GM23338 (cell line): ENCODE measurements at regions not wholly inside any gene's neighbourhood (a gene's known extent, or its start where the extent isn't known, plus 50 kb on each side); places are given as distances from the start of the nearest gene placed in this dataset.

Experiments used
- ATAC-seq: fragments of 200-7000 bp; cut with Tn5 transposase; 3 replicates; pipeline ENCODE4 v1.9.1; 2020
- DNase-seq: peaks from one replicate; pipeline ENCODE4 v3.0.0-alpha.2; 2015; ENCODE audit warnings: low spot score
- H2AFZ ChIP-seq: fragments of 200-600 bp; sonication (generic); 2 replicates; pipeline ENCODE4 v1.8.0; 2016; ENCODE audit warnings: antibody characterized with exemption, mild to moderate bottlenecking, moderate library complexity
- H3F3A ChIP-seq: fragments of 200-600 bp; sonication (generic); replicated peaks from 2 replicates; pipeline ENCODE4 v1.8.0; 2017; ENCODE audit warnings: antibody characterized with exemption, mixed run types, low read depth
- H3K27ac ChIP-seq: fragments of 200-600 bp; sonication (generic); 2 replicates; pipeline ENCODE4 v1.6.1; 2016; ENCODE audit warnings: low read depth
- H3K27me3 ChIP-seq: fragments of 200-600 bp; sonication (generic); 2 replicates; pipeline ENCODE4 v1.8.0; 2016; ENCODE audit warnings: mild to moderate bottlenecking, mixed run types, moderate library complexity; ENCODE audit not compliant: insufficient read depth
- H3K36me3 ChIP-seq: fragments of 200-600 bp; sonication (generic); 2 replicates; pipeline ENCODE4 v1.8.0; 2016; ENCODE audit warnings: mild to moderate bottlenecking; ENCODE audit not compliant: insufficient read depth
- H3K4me1 ChIP-seq: fragments of 200-600 bp; sonication (generic); 2 replicates; pipeline ENCODE4 v1.8.0; 2016; ENCODE audit warnings: mild to moderate bottlenecking, moderate library complexity; ENCODE audit not compliant: insufficient read depth
- H3K4me2 ChIP-seq: fragments of 200-600 bp; sonication (generic); 2 replicates; pipeline ENCODE4 v1.7.1; 2017; ENCODE audit warnings: mixed run types
- H3K4me3 ChIP-seq: fragments of 200-600 bp; sonication (generic); 2 replicates; pipeline ENCODE4 v1.6.1; 2016; ENCODE audit warnings: mixed run types
- H3K79me2 ChIP-seq: fragments of 200-600 bp; sonication (generic); replicated peaks from 2 replicates; pipeline ENCODE4 v1.8.0; 2017; ENCODE audit warnings: mild to moderate bottlenecking; ENCODE audit not compliant: insufficient read depth
- H3K9me2 ChIP-seq: fragments of 200-600 bp; sonication (generic); 2 replicates; pipeline ENCODE4 v1.8.0; 2017; ENCODE audit not compliant: insufficient read depth
- H4K20me1 ChIP-seq: fragments of 200-600 bp; sonication (generic); replicated peaks from 2 replicates; pipeline ENCODE4 v1.8.0; 2017; ENCODE audit warnings: mild to moderate bottlenecking; ENCODE audit not compliant: insufficient read depth
- H3K27ac Mint-ChIP-seq: 2 replicates; pipeline ENCODE4 v1.8.0; 2020; ENCODE audit warnings: inconsistent platforms, mild to moderate bottlenecking, moderate library complexity, mixed read lengths
- H3K27me3 Mint-ChIP-seq: 3 replicates; pipeline ENCODE4 v1.8.0; 2022; ENCODE audit warnings: low read depth, mild to moderate bottlenecking, moderate library complexity, mixed read lengths, inconsistent platforms; ENCODE audit not compliant: insufficient read depth, poor library complexity
- H3K36me3 Mint-ChIP-seq: 3 replicates; pipeline ENCODE4 v1.8.0; 2021; ENCODE audit warnings: low read depth, mild to moderate bottlenecking, inconsistent platforms, moderate library complexity, mixed read lengths
- H3K4me1 Mint-ChIP-seq: 3 replicates; pipeline ENCODE4 v1.8.0; 2020; ENCODE audit warnings: mild to moderate bottlenecking, inconsistent platforms, mixed read lengths
- H3K4me3 Mint-ChIP-seq: 3 replicates; pipeline ENCODE4 v1.8.0; 2021; ENCODE audit warnings: moderate library complexity, mild to moderate bottlenecking, inconsistent platforms, mixed read lengths
- H3K9me3 Mint-ChIP-seq: 3 replicates; pipeline ENCODE4 v1.8.0; 2020; ENCODE audit warnings: moderate library complexity, mild to moderate bottlenecking, inconsistent platforms, mixed read lengths
- CREB1 ChIP-seq: fragments of 250-450 bp; sonication (Bioruptor Pico); IDR thresholded peaks from 2 replicates; pipeline ENCODE4 v1.5.0; 2020; ENCODE audit warnings: low read depth, mild to moderate bottlenecking, moderate library complexity
- ETS1 ChIP-seq: IDR thresholded peaks from 2 replicates; pipeline ENCODE4 v1.6.1; 2016; ENCODE audit warnings: antibody characterized with exemption
- EZH2phosphoT487 ChIP-seq: fragments of 200-600 bp; sonication (generic); IDR thresholded peaks from one replicate; pipeline ENCODE4 v1.8.1; 2018; ENCODE audit warnings: antibody characterized with exemption; ENCODE audit not compliant: unreplicated experiment
- JUNB ChIP-seq: IDR thresholded peaks from one replicate; pipeline ENCODE4 v1.6.1; 2016; ENCODE audit warnings: antibody characterized with exemption; ENCODE audit not compliant: unreplicated experiment
- NANOG ChIP-seq: IDR thresholded peaks from 2 replicates; pipeline ENCODE4 v1.6.1; 2016; ENCODE audit warnings: antibody characterized with exemption, borderline replicate concordance
- POLR2AphosphoS5 ChIP-seq: IDR thresholded peaks from 2 replicates; pipeline ENCODE4 v1.6.1; 2016; ENCODE audit warnings: antibody characterized with exemption, low read depth
- REST ChIP-seq: IDR thresholded peaks from one replicate; pipeline ENCODE4 v1.6.1; 2018; ENCODE audit warnings: antibody characterized with exemption; ENCODE audit not compliant: unreplicated experiment
- ZNF114 ChIP-seq: fragments of 250-450 bp; sonication (Bioruptor Pico); IDR thresholded peaks from 2 replicates; pipeline ENCODE4 v1.5.0; 2020; ENCODE audit warnings: mild to moderate bottlenecking, moderate library complexity
- ZNF331 ChIP-seq: fragments of 250-450 bp; sonication (Bioruptor Pico); IDR thresholded peaks from 2 replicates; pipeline ENCODE4 v1.5.0; 2020; ENCODE audit warnings: low read depth, mild to moderate bottlenecking, moderate library complexity
- ZNF462 ChIP-seq: fragments of 250-450 bp; sonication (Bioruptor Pico); IDR thresholded peaks from 2 replicates; pipeline ENCODE4 v1.5.0; 2020; ENCODE audit warnings: mild to moderate bottlenecking, moderate library complexity
- TF ChIP-seq, protein P1 (sequence below), 2 experiments: fragments of 200-600 bp in 1 of 2; sonication (generic) in 1 of 2; conservative IDR thresholded peaks; 2 replicates each; pipeline versions ENCODE4 v1.5.1 to v1.6.1; 2016 to 2017; ENCODE audit warnings: antibody characterized with exemption in 2 of 2, low read depth in 2 of 2, mild to moderate bottlenecking in 2 of 2, moderate library complexity in 1 of 2

DNA sequence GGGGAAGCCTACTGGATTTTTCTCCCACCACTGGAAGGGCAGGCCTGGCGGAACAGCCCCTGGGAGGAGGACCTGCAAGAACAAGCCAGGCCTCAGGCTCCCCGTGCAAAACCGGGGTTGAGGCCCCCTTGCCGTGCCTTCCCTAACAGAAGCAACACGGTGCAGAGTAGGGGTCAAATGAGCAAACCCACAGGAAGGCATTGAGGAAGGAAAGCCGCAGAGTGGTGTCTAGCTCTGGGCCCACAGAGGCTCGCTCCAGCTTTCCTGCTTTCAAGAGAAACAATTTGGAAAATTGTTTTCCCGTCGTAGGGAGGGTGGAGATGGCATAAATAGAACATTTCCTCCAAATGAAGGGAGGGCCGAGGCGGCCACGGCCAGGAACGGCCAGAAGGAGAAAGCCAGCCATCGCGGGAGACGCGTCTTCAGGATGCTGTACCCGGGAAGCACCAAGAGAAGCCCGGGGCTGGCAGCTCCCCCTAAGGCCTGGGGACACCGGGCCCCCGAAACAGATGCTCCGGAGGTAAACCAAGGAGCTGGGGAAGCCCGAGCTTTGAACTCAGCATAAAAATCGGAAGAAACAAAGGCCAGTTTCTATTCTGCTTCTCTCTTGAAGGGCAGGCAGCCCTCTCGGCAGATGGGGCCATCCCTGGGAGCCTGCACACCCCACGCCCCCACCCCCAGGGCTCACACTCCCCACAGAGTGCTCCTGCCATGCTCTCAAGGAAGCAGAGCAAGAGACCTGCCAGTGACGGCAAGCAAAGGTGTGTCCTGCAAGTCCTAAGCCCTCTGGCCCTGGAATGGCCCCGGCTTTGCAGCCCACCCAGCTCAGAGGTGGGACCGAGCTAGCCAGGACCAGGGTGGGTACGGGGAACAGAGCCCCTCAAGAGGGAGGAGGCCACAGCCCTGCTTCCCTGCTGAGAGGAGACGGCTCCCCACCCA, 92.0 kb downstream of the RBFOX3 start:
- no peaks in the 10 kb centered on the region for H3K36me3 ChIP-seq
- TF ChIP-seq EZH2phosphoT487 (no peak), REST (no peak), ZNF331 (no peak), POLR2AphosphoS5 (no peak), ZNF462 (CRISPR knock-in tag) (no peak), ETS1 (no peak), ZNF114 (CRISPR knock-in tag) (no peak), JUNB (no peak), NANOG (no peak), CREB1 (CRISPR knock-in tag) (no peak)
- TF ChIP-seq, protein P1, sequence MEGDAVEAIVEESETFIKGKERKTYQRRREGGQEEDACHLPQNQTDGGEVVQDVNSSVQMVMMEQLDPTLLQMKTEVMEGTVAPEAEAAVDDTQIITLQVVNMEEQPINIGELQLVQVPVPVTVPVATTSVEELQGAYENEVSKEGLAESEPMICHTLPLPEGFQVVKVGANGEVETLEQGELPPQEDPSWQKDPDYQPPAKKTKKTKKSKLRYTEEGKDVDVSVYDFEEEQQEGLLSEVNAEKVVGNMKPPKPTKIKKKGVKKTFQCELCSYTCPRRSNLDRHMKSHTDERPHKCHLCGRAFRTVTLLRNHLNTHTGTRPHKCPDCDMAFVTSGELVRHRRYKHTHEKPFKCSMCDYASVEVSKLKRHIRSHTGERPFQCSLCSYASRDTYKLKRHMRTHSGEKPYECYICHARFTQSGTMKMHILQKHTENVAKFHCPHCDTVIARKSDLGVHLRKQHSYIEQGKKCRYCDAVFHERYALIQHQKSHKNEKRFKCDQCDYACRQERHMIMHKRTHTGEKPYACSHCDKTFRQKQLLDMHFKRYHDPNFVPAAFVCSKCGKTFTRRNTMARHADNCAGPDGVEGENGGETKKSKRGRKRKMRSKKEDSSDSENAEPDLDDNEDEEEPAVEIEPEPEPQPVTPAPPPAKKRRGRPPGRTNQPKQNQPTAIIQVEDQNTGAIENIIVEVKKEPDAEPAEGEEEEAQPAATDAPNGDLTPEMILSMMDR (conservative IDR thresholded peaks at IDR 0.05; ENCODE audit: low read depth in 2 of 2): no peak
- Mint-ChIP-seq H3K36me3 (no peaks in the 10 kb centered on the region), H3K4me1 (peaks cover 11% of the 10 kb centered on the region), H3K27me3 (peaks cover 15% of the 10 kb centered on the region), H3K4me3 (no peak overlapping the region), H3K27ac (no peak overlapping the region), H3K9me3 (no peaks in the 10 kb centered on the region)
- DNase-seq: no peak
- no peak overlapping the region for H3K27ac ChIP-seq
- no peaks in the 10 kb centered on the region for H3K79me2 ChIP-seq
- no peak overlapping the region for H3K4me2 ChIP-seq
- H3K27me3 ChIP-seq: no peaks in the 10 kb centered on the region
- no peak for ATAC-seq
- H2AFZ ChIP-seq: no peak overlapping the region
- no peaks in the 10 kb centered on the region for H3K9me2 ChIP-seq
- no peaks in the 10 kb centered on the region for H3K4me1 ChIP-seq
- no peaks in the 10 kb centered on the region; the same call in 1 of the 2 replicates for H4K20me1 ChIP-seq
- H3K4me3 ChIP-seq: no peak overlapping the region
- H3F3A ChIP-seq: no peaks in the 10 kb centered on the region
